ENCODE measurements at regions not wholly inside any gene's neighbourhood (a gene's known extent, or its start where the extent isn't known, plus 50 kb on each side); places are given as distances from the start of the nearest gene placed in this dataset.

DNA sequence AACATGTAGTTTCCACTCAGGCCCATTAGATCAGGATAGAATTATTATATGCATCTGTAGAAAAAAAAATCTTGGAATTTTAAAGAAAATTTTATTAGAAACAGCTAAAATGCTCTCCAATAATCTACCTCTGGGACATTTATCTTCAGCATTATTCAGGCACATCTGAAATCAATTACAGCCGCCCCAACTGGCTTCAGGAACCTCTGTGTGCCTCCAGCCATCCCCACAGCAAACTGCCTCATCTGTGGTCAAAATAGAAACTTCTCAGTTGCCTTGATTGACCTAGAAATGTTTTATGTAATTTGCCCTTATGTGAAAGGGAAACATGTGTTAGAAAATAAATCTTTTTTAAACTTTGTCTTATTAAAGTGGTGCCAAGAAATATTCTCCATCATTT lies 120.1 kb upstream of the LPAR1 start:
- no peak for DNase-seq (ENCODE audit: low read depth, low spot score)
- Histone ChIP-seq H4K20me1 (ENCODE audit: control insufficient read depth, extremely low read depth, insufficient read depth, low read length) (no peaks in the 10 kb centered on the region), H3K79me2 (ENCODE audit: control insufficient read depth, insufficient read depth, low read length) (no peaks in the 10 kb centered on the region), H3K9me1 (ENCODE audit: control insufficient read depth, extremely low read depth, insufficient read depth, low read length) (no peaks in the 10 kb centered on the region), H3K4me3 (ENCODE audit: control insufficient read depth in 2 of 3, extremely low read depth in 1 of 3, insufficient read depth in 2 of 3, low read depth in 1 of 3, low read length in 3 of 3) (no peak overlapping the region), H3K4me2 (ENCODE audit: control insufficient read depth, extremely low read depth, insufficient read depth, low read depth, low read length) (no peak overlapping the region), H3K9ac (ENCODE audit: control insufficient read depth, extremely low read depth, insufficient read depth, low read length) (no peak overlapping the region), H3K36me3 (ENCODE audit: control insufficient read depth in 2 of 2, extremely low read depth in 1 of 2, insufficient read depth in 2 of 2, low read length in 2 of 2) (no peaks in the 10 kb centered on the region), H3K9me3 (ENCODE audit: control insufficient read depth, low read depth, low read length) (no peaks in the 10 kb centered on the region), H2AFZ (ENCODE audit: control insufficient read depth, low read length) (no peak overlapping the region), H3K4me1 (ENCODE audit: control insufficient read depth, extremely low read depth, insufficient read depth, low read length) (no peaks in the 10 kb centered on the region), H3K27ac (ENCODE audit: control insufficient read depth, insufficient read depth, low read length) (no peak overlapping the region), H3K27me3 (ENCODE audit: control insufficient read depth, extremely low read depth, insufficient read depth, low read length) (no peaks in the 10 kb centered on the region)
- FAIRE-seq = no peak
- dilution Hi-C loops (cut with MboI; ENCODE audit: extremely low pct_ligation_motif_present, low sequenced_read_pairs) = no loop called here
- TF ChIP-seq, protein P1, sequence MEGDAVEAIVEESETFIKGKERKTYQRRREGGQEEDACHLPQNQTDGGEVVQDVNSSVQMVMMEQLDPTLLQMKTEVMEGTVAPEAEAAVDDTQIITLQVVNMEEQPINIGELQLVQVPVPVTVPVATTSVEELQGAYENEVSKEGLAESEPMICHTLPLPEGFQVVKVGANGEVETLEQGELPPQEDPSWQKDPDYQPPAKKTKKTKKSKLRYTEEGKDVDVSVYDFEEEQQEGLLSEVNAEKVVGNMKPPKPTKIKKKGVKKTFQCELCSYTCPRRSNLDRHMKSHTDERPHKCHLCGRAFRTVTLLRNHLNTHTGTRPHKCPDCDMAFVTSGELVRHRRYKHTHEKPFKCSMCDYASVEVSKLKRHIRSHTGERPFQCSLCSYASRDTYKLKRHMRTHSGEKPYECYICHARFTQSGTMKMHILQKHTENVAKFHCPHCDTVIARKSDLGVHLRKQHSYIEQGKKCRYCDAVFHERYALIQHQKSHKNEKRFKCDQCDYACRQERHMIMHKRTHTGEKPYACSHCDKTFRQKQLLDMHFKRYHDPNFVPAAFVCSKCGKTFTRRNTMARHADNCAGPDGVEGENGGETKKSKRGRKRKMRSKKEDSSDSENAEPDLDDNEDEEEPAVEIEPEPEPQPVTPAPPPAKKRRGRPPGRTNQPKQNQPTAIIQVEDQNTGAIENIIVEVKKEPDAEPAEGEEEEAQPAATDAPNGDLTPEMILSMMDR (optimal IDR thresholded peaks at IDR 0.05 in 1 of 3, IDR thresholded peaks at IDR 0.05 in 1 of 3, conservative IDR thresholded peaks at IDR 0.05 in 1 of 3; ENCODE audit: extremely low read depth in 1 of 3, insufficient read depth in 2 of 3, low read length in 3 of 3) = no peak
- TF ChIP-seq EZH2 (IDR thresholded peaks at IDR 0.05; ENCODE audit: low read length) = no peak

DNA sequence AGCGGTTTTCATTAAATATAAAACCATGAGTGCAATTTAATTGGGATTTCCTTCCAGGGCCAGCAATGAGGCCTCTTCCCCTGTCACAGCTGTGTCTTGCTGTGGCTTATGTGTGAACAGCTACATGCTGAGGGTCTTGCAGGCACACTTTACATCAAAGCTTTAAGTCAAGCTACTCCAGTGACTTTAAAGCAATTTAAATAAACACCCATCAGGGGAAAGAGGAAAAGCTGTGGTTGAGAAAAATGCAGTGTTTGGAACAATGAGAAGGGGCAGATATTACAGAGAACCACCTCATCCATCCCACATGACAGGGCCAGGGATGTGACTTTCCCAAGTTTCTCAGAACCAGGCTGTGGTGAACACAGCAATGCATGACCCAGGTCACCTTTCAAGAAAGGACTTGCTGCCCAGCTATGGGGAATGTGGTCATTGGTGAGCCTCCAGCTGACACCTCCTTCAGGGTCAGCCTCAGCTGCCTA lies 115.9 kb upstream of the LPAR1 start:
- H3K27me3 ChIP-seq (ENCODE audit: control insufficient read depth, extremely low read depth, insufficient read depth, low read length) = no peaks in the 10 kb centered on the region
- DNase-seq (ENCODE audit: low read depth, low spot score) = no peak
- no peaks in the 10 kb centered on the region for H3K36me3 ChIP-seq (ENCODE audit: control insufficient read depth in 2 of 2, extremely low read depth in 1 of 2, insufficient read depth in 2 of 2, low read length in 2 of 2)
- H3K4me2 ChIP-seq (ENCODE audit: control insufficient read depth, extremely low read depth, insufficient read depth, low read depth, low read length) = no peak overlapping the region
- dilution Hi-C loops (cut with MboI; ENCODE audit: extremely low pct_ligation_motif_present, low sequenced_read_pairs) = no loop called here
- FAIRE-seq = no peak
- H3K9me3 ChIP-seq (ENCODE audit: control insufficient read depth, low read depth, low read length) = no peaks in the 10 kb centered on the region
- no peaks in the 10 kb centered on the region for H3K79me2 ChIP-seq (ENCODE audit: control insufficient read depth, insufficient read depth, low read length)
- no peaks in the 10 kb centered on the region for H3K4me1 ChIP-seq (ENCODE audit: control insufficient read depth, extremely low read depth, insufficient read depth, low read length)
- no peak overlapping the region for H2AFZ ChIP-seq (ENCODE audit: control insufficient read depth, low read length)
- H3K4me3 ChIP-seq (ENCODE audit: control insufficient read depth in 2 of 3, extremely low read depth in 1 of 3, insufficient read depth in 2 of 3, low read depth in 1 of 3, low read length in 3 of 3) = no peak overlapping the region
- no peak for TF ChIP-seq EZH2 (IDR thresholded peaks at IDR 0.05; ENCODE audit: low read length)
- TF ChIP-seq, protein P1 (optimal IDR thresholded peaks at IDR 0.05 in 1 of 3, IDR thresholded peaks at IDR 0.05 in 1 of 3, conservative IDR thresholded peaks at IDR 0.05 in 1 of 3; ENCODE audit: extremely low read depth in 1 of 3, insufficient read depth in 2 of 3, low read length in 3 of 3) = no peak
- no peak overlapping the region for H3K9ac ChIP-seq (ENCODE audit: control insufficient read depth, extremely low read depth, insufficient read depth, low read length)
- H3K9me1 ChIP-seq (ENCODE audit: control insufficient read depth, extremely low read depth, insufficient read depth, low read length) = no peaks in the 10 kb centered on the region
- no peaks in the 10 kb centered on the region for H4K20me1 ChIP-seq (ENCODE audit: control insufficient read depth, extremely low read depth, insufficient read depth, low read length)
- H3K27ac ChIP-seq (ENCODE audit: control insufficient read depth, insufficient read depth, low read length) = no peak overlapping the region

Measured in keratinocyte (primary cell).